ENCODE measurements at regions not wholly inside any gene's neighbourhood (a gene's known extent, or its start where the extent isn't known, plus 50 kb on each side); places are given as distances from the start of the nearest gene placed in this dataset.

- DNase-seq (ENCODE audit: low spot score) = no peak
- intact Hi-C loops (cut with micrococcal nuclease; ENCODE audit: unreplicated experiment) = no loop called here
- ChIA-PET CTCF (interaction anchor here (0.8 kb wide), 1 partner anchor 17 kb away, joined by 3 read pairs; no protein-coding TSS in a partner anchor), POLR2A (ENCODE audit: low non-redundant PET) (no interaction called here)
- Histone ChIP-seq H3K4me1 (ENCODE audit: insufficient read depth, low read length, poor library complexity, severe bottlenecking) (no peaks in the 10 kb centered on the region), H3K27me3 (replicated peaks; ENCODE audit: insufficient read depth, low read depth, low read length, poor library complexity) (no peaks in the 10 kb centered on the region), H3K9me3 (ENCODE audit: low read depth, low read length, poor library complexity, severe bottlenecking) (no peaks in the 10 kb centered on the region), H3K4me3 (ENCODE audit: low read depth, low read length, poor library complexity, severe bottlenecking) (no peak overlapping the region), H3K36me3 (ENCODE audit: insufficient read depth, low read length, poor library complexity, severe bottlenecking) (no peaks in the 10 kb centered on the region), H3K27ac (ENCODE audit: low read depth, low read length, poor library complexity, severe bottlenecking) (no peak overlapping the region)
- no TSS peak for BruUV-seq (replicated peaks)
- TF ChIP-seq EZH2 (IDR thresholded peaks at IDR 0.05; ENCODE audit: borderline replicate concordance, low read depth, low read length, poor library complexity, severe bottlenecking) (no peak), CTCF (conservative IDR thresholded peaks at IDR 0.05; ENCODE audit: low read depth, low read length) (no peak)
Observed at GRCh38 chr14:37857774-37858266, 262.4 kb downstream of the TTC6 start.

- ChIA-PET CTCF (no interaction called here), POLR2A (ENCODE audit: low non-redundant PET) (no interaction called here)
- Histone ChIP-seq H3K9me3 (ENCODE audit: low read depth, low read length, poor library complexity, severe bottlenecking) (no peaks in the 10 kb centered on the region), H3K36me3 (ENCODE audit: insufficient read depth, low read length, poor library complexity, severe bottlenecking) (no peaks in the 10 kb centered on the region), H3K27me3 (replicated peaks; ENCODE audit: insufficient read depth, low read depth, low read length, poor library complexity) (no peaks in the 10 kb centered on the region), H3K4me3 (ENCODE audit: low read depth, low read length, poor library complexity, severe bottlenecking) (no peak overlapping the region), H3K27ac (ENCODE audit: low read depth, low read length, poor library complexity, severe bottlenecking) (no peak overlapping the region), H3K4me1 (ENCODE audit: insufficient read depth, low read length, poor library complexity, severe bottlenecking) (no peaks in the 10 kb centered on the region)
- BruUV-seq (replicated peaks) = no TSS peak
- no peak for DNase-seq (ENCODE audit: low spot score)
- no peak for TF ChIP-seq EZH2 (IDR thresholded peaks at IDR 0.05; ENCODE audit: borderline replicate concordance, low read depth, low read length, poor library complexity, severe bottlenecking)
- TF ChIP-seq CTCF (conservative IDR thresholded peaks at IDR 0.05; ENCODE audit: low read depth, low read length) = no peak
- intact Hi-C loops (cut with micrococcal nuclease; ENCODE audit: unreplicated experiment) = no loop called here
Observed at GRCh38 chr14:37858733-37859132, 263.3 kb downstream of the TTC6 start.

- no peak for DNase-seq (ENCODE audit: low spot score)
- no peaks in the 10 kb centered on the region for H3K36me3 ChIP-seq (ENCODE audit: insufficient read depth, low read length, poor library complexity, severe bottlenecking)
- POLR2A ChIA-PET (ENCODE audit: low non-redundant PET) = no interaction called here
- H3K9me3 ChIP-seq (ENCODE audit: low read depth, low read length, poor library complexity, severe bottlenecking) = no peaks in the 10 kb centered on the region
- CTCF ChIA-PET = no interaction called here
- H3K27ac ChIP-seq (ENCODE audit: low read depth, low read length, poor library complexity, severe bottlenecking) = no peak overlapping the region
- TF ChIP-seq CTCF (conservative IDR thresholded peaks at IDR 0.05; ENCODE audit: low read depth, low read length) (no peak), EZH2 (IDR thresholded peaks at IDR 0.05; ENCODE audit: borderline replicate concordance, low read depth, low read length, poor library complexity, severe bottlenecking) (no peak)
- no TSS peak for BruUV-seq (replicated peaks)
- no peak overlapping the region for H3K4me3 ChIP-seq (ENCODE audit: low read depth, low read length, poor library complexity, severe bottlenecking)
- H3K27me3 ChIP-seq (replicated peaks; ENCODE audit: insufficient read depth, low read depth, low read length, poor library complexity) = no peaks in the 10 kb centered on the region
- no peaks in the 10 kb centered on the region for H3K4me1 ChIP-seq (ENCODE audit: insufficient read depth, low read length, poor library complexity, severe bottlenecking)
- intact Hi-C loops (cut with micrococcal nuclease; ENCODE audit: unreplicated experiment) = no loop called here
Observed at GRCh38 chr14:37859177-37859576, 263.7 kb downstream of the TTC6 start.
